IPS-18c (cell line): ENCODE measurements at regions not wholly inside any gene's neighbourhood (a gene's known extent, or its start where the extent isn't known, plus 50 kb on each side); places are given as distances from the start of the nearest gene placed in this dataset.
"Not testable (repeated sequence)": the region's sequence is repeated elsewhere in the genome, so short reads cannot be mapped to it uniquely, and the experiment has no call there.

Experiments used
- H3K4me3 ChIP-seq: 2 replicates; pipeline ENCODE4 v1.7.0; 2013; ENCODE audit warnings: low read depth, mild to moderate bottlenecking, low read length, moderate library complexity; ENCODE audit not compliant: insufficient read depth
- H3K9me3 ChIP-seq: one replicate; pipeline ENCODE4 v1.6.1; 2013; ENCODE audit warnings: mild to moderate bottlenecking, low read length, moderate library complexity; ENCODE audit not compliant: control insufficient read depth, insufficient read depth

GRCh38 chr11:71164621-71165020, 87.8 kb downstream of the SHANK2 start:
- H3K4me3 ChIP-seq, result no peak overlapping the region
- peaks cover 2% of the 10 kb centered on the region for H3K9me3 ChIP-seq

GRCh38 chr11:71164186-71164585, 88.2 kb downstream of the SHANK2 start:
- Histone ChIP-seq H3K4me3 (no peak overlapping the region), H3K9me3 (peaks cover 2% of the 10 kb centered on the region)

DNA sequence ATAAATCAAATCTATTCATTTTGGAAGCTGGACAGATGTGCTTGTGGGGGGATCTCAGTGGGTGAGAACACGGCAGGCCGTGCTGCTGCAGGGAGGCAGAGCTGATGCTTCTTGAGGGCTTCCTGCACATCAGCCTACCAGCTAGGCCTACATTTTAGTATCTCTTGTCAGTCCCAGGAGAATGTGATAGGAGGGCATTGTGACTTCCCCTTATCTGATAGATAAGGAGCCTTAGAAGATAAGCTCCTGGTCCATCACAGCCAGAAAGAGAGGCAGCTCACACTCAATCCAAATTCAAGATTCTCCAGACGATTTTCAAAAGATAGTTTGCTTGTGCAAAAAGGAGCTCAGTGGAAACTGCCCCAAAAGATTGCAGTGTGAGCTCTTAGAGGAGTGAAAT, 89.0 kb downstream of the SHANK2 start:
- H3K4me3 ChIP-seq, result no peak overlapping the region
- no peaks in the 10 kb centered on the region for H3K9me3 ChIP-seq

DNA sequence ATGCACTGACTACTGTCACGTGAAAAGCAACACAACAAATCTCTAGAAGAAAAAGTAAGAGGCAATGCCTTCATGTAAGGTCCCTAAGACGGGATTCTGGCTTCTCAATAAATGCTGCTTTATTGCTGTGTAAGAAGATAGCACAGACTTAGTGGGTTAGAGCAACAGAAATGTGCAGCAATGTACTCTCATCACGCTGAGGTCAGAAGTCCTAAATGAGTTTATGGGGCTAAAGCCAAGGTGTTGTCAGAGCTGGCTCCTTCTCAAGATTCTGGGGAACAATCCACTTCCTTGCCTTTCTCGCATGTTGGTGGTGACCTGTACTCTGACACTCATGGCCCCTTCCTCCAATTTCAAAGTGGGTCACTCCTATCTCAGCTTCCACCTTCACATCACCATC, 93.4 kb downstream of the SHANK2 start:
- H3K9me3 ChIP-seq, result no peaks in the 10 kb centered on the region
- no peak overlapping the region for H3K4me3 ChIP-seq

- not testable (repeated sequence) for H3K9me3 ChIP-seq, H3K4me3 ChIP-seq
Observed at GRCh38 chr11:71157676-71158075, 94.7 kb downstream of the SHANK2 start.

DNA sequence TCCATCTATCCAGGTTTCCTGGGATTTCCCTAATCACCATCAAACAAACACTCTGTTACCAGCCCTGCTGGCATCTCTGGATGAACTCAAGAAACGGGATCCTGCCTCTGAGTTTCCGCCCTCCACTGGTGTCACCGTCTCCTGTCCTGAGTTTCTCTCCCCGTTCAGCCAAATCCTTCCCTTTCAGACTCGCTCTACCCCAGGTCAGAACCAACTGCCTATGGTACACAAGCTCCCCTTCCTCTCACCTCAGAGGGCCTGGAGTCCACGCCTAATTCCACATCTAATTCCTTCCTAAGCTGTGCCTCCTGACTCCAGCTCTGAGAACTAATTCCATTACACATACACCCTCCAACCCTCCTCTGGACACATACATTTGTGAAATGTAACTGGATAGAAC, 96.1 kb downstream of the SHANK2 start:
- H3K4me3 ChIP-seq, result no peak overlapping the region
- H3K9me3 ChIP-seq, result no peaks in the 10 kb centered on the region

DNA sequence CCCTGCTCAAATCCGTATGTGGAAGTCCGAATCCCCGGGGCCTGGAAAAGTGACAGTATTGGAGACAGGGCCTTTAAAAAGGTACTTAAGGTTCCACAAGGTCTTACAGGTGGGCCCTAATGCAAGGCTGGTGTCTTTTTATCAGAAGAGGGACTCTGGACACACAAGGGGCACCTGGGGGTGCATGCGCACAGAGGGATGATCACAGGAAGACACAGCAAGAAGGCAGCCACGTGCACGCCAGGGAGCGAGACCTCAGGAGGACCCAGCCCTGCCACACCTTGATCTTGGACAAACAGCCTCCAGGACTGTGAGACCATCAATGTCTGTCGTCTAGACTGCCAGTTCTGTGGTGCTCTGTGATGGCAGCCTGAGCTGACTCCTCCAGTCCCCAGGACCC, 96.5 kb downstream of the SHANK2 start:
- no peak overlapping the region for H3K4me3 ChIP-seq

DNA sequence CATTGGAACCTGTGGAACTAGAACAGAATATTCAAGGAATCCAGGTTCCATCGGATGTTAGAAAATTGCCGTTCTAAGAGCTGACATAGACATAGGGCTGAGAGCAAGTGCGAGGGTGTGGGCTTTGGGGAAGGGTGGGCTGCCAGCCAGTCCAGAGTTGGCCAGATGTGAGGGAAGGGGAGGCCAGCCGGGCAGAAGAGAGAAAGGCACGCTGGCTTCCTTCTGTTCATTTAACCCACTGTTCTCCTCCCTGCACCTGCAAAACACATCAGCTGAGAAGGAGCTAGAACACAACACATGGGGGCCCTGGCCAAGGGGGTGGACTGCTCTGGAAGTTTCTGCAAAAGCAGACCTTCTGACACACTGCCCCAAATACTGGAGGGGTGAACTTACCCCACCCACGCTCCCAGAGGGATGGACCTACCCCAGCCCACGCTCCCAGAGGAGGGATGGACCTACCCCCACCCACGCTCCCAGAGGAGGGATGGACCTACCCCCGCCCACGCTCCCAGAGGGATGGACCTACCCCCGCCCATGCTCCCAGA, 98.0 kb downstream of the SHANK2 start:
- Histone ChIP-seq H3K4me3 (no peak overlapping the region), H3K9me3 (no peaks in the 10 kb centered on the region)

More for the DNA sequence above, 96.5 kb downstream of the SHANK2 start:
- H3K9me3 ChIP-seq, result no peaks in the 10 kb centered on the region

DNA sequence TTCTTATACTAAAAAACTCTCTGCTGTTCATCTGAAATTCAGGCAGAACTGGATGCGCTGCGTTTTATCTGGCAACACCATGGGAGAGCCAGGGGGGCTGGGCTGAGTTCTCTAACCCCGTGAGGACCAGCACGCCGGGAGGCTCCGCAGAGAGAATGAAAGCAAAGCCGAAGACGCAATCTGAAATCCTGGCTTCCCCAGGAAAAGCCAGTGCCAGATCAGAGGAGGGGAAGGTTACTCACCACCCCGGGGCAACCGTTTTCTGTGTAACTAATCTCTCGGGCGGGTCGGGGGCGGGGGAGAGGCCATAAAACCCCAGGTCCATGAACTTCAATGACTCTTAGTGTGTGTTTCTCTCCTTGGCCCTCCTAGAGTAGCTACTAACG, 99.4 kb downstream of the SHANK2 start:
- no peak overlapping the region for H3K4me3 ChIP-seq
- no peaks in the 10 kb centered on the region for H3K9me3 ChIP-seq

DNA sequence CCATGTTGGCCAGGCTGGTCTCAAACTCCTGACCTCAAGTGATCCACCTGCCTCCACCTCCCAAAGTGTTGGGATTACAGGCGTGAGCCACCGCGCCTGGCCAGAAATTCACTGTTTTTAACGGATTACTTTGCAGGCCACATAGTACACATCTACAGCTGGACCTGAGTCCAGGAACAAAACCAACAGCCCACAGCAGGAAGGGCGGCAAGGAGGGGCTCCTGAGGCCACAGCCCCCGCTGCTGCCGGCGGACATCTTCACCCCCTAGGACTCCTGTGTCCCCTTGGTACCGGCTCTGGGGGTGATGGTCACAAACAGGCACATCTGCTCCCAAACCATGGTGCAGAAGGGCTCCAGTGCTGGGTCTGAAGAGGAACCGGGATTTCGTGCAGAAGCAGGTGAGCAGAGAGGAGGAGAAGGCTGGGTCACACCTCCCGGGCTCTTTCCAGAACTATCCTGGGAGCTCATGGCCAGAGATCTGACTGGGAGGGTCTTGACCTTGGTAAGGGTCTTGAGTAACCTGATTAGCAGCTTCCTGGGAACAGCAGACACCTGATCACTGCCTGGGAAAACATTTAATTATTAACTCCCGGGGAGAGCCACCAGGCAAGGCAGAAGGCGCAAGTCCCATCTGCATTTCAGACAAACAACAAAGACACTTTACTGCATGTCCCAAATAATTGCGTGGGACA, 99.9 kb downstream of the SHANK2 start:
- not testable (repeated sequence) for H3K4me3 ChIP-seq, H3K9me3 ChIP-seq

DNA sequence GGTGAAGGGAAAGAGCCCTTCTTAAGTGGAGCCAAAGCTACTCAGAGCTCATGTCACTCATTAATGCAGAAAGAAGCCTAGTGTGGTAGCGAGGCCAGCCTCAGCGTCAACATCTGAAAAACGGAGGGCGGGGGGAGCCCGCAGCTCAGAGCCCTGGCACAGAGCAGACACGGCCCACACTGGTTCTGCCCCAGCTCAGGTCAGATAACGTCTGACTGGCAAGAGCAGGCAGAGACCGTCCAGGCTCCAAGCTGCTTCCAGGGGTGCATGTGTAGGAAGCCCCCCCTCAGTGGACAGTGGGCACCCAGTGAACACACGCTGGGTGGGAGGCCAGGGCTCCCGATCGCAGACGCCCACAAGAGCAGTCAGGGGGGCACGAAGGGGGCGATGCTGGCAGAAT, 100.8 kb downstream of the SHANK2 start:
- Histone ChIP-seq H3K4me3 (no peak overlapping the region), H3K9me3 (no peaks in the 10 kb centered on the region)

GRCh38 chr11:71150859-71151258, 101.5 kb downstream of the SHANK2 start:
- Histone ChIP-seq H3K9me3 (no peaks in the 10 kb centered on the region), H3K4me3 (no peak overlapping the region)

DNA sequence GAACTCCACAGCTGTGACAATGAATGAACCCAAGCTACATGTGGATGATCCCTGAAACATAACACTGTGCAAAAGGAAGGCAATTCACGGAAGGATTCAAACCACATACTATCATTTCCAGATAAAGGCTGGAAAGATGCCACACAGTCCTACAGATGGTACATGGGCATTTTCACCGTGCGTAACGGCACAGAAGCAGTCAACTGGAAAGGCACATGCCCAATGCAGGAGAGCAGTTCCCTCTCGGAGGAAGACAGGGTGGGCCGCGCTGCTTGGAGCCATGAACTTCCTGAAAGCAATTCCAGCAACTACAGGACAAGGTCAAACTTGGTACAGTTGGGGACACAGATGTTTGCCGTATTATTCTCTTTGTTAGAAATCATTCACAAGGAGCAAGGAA, 103.7 kb downstream of the SHANK2 start:
- no peaks in the 10 kb centered on the region for H3K9me3 ChIP-seq
- H3K4me3 ChIP-seq, result no peak overlapping the region

GRCh38 chr11:71147331-71147730, 105.0 kb downstream of the SHANK2 start:
- Histone ChIP-seq H3K9me3 (no peaks in the 10 kb centered on the region), H3K4me3 (no peak overlapping the region)

GRCh38 chr11:71146846-71147245, 105.5 kb downstream of the SHANK2 start:
- H3K9me3 ChIP-seq, result no peaks in the 10 kb centered on the region

GRCh38 chr11:71145988-71146824, 106.2 kb downstream of the SHANK2 start:
- Histone ChIP-seq H3K9me3 (no peaks in the 10 kb centered on the region), H3K4me3 (no peak overlapping the region)

More at GRCh38 chr11:71146846-71147245, 105.5 kb downstream of the SHANK2 start:
- no peak overlapping the region for H3K4me3 ChIP-seq

DNA sequence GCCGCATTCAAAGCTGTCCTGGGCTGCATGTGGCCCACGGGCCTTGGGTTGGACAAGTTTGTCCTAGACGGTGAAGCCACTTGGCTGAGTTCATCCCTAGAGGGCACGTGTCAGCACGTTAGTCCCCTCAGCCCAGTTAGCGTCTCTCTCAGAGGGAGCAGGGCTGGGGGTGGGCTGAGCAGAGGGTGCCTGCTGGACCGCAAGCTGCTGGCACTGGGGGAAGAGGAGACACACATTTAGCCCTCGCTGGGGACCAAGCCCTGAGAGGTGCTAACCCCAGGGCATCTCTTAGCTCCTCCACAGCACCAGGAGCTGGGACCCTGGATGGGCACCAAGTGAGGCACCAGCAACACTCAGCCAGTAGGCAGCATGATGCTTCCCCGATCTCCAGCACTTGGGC, 107.0 kb downstream of the SHANK2 start:
- no peak overlapping the region for H3K4me3 ChIP-seq
- H3K9me3 ChIP-seq, result no peaks in the 10 kb centered on the region

DNA sequence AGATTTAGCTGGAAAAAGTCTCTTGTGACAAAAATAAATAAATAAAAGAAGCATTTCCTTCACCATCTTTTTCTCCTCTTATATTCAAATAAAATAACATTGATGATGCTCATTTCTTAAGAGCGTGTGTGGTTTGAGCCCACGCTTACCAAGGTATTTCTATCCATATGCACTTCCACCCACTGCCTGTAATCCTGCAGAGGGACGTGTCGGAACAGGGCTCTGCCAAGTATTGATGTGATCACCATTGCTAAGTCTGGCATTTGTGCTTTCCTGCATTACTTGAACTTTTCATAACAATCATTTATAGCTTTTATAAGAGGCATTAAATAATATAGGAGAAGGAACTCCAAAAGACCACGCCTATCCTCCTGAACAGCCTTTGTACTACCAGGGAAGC, 107.6 kb downstream of the SHANK2 start:
- H3K9me3 ChIP-seq, result no peaks in the 10 kb centered on the region

More for the DNA sequence above, 107.6 kb downstream of the SHANK2 start:
- H3K4me3 ChIP-seq, result no peak overlapping the region
